ENCODE measurements at regions not wholly inside any gene's neighbourhood (a gene's known extent, or its start where the extent isn't known, plus 50 kb on each side); places are given as distances from the start of the nearest gene placed in this dataset.

- no peaks in the 10 kb centered on the region for H3K4me1 ChIP-seq (ENCODE audit: control insufficient read depth in 1 of 2, insufficient read depth in 2 of 2, low read depth in 1 of 2, low read length in 1 of 2)
- no peaks in the 10 kb centered on the region for H3K27me3 ChIP-seq (ENCODE audit: insufficient read depth)
- no peak overlapping the region for H3K4me2 ChIP-seq
- no peaks in the 10 kb centered on the region; the same call in none of the 2 replicates for H3K79me2 ChIP-seq (ENCODE audit: insufficient read depth)
- H4K20me1 ChIP-seq (ENCODE audit: insufficient read depth) = no peaks in the 10 kb centered on the region
- no peak for TF ChIP-seq ZBTB33 (IDR thresholded peaks at IDR 0.05; ENCODE audit: borderline replicate concordance, low read depth)
- TF ChIP-seq MAX (IDR thresholded peaks at IDR 0.05; ENCODE audit: low read depth) = no peak
- no peak for TF ChIP-seq ELF1 (IDR thresholded peaks at IDR 0.05)
- TF ChIP-seq YY1 (IDR thresholded peaks at IDR 0.05; ENCODE audit: low read depth) = no peak
- no peak for TF ChIP-seq REST (IDR thresholded peaks at IDR 0.05; ENCODE audit: low read depth, low read length)
- TF ChIP-seq JUND (IDR thresholded peaks at IDR 0.05) = no peak
- no peak for TF ChIP-seq RXRA (IDR thresholded peaks at IDR 0.05; ENCODE audit: borderline replicate concordance, low read depth)
- no peaks in the 10 kb centered on the region for H3K9me2 ChIP-seq
- no peak overlapping the region for H3K9ac ChIP-seq
- ChIA-PET POLR2A (no interaction called here), CTCF (no interaction called here)
- no peak overlapping the region for H3K4me3 ChIP-seq (ENCODE audit: low read depth in 2 of 2, low read length in 1 of 2)
- no peak for DNase-seq
- H2AFZ ChIP-seq (ENCODE audit: low read depth) = no peak overlapping the region
- 77% methylated on average over 6 of the region's 6 CpGs for WGBS (ENCODE audit: low lambda C conversion rate)
- H3K9me3 ChIP-seq = no peaks in the 10 kb centered on the region
- H3K36me3 ChIP-seq (replicated peaks in 1 of 2; ENCODE audit: control insufficient read depth in 1 of 2, insufficient read depth in 2 of 2, low read length in 1 of 2) = peaks cover 0 to 5% of the 10 kb centered on the region in 2 experiments
- H3F3A ChIP-seq (replicated peaks; ENCODE audit: insufficient read depth) = peaks cover 11% of the 10 kb centered on the region
- H3K27ac ChIP-seq (ENCODE audit: low read depth in 2 of 2, low read length in 1 of 2) = peak overlapping the region in 1 of 2 experiments; percentile 46; a peak in 2 of 4 replicates
Observed at GRCh38 chr6:21855811-21856455, 262.4 kb downstream of the SOX4 start.

- H3K79me2 ChIP-seq (ENCODE audit: insufficient read depth) = no peaks in the 10 kb centered on the region; the same call in none of the 2 replicates
- no peaks in the 10 kb centered on the region for H3K4me1 ChIP-seq (ENCODE audit: control insufficient read depth in 1 of 2, insufficient read depth in 2 of 2, low read depth in 1 of 2, low read length in 1 of 2)
- H2AFZ ChIP-seq (ENCODE audit: low read depth) = no peak overlapping the region
- H3F3A ChIP-seq (replicated peaks; ENCODE audit: insufficient read depth) = peaks cover 11% of the 10 kb centered on the region
- WGBS (ENCODE audit: low lambda C conversion rate) = 0% methylated on average over 1 of the region's 1 CpG
- no peaks in the 10 kb centered on the region for H3K9me3 ChIP-seq
- H3K9ac ChIP-seq = no peak overlapping the region
- H3K36me3 ChIP-seq (replicated peaks in 1 of 2; ENCODE audit: control insufficient read depth in 1 of 2, insufficient read depth in 2 of 2, low read length in 1 of 2) = peaks cover 0 to 5% of the 10 kb centered on the region in 2 experiments
- ChIA-PET CTCF (no interaction called here), POLR2A (no interaction called here)
- DNase-seq = no peak
- H3K27ac ChIP-seq (ENCODE audit: low read depth in 2 of 2, low read length in 1 of 2) = peak overlapping the region in 1 of 2 experiments; percentile 46; a peak in 2 of 4 replicates
- no peaks in the 10 kb centered on the region for H3K27me3 ChIP-seq (ENCODE audit: insufficient read depth)
- H3K9me2 ChIP-seq = no peaks in the 10 kb centered on the region
- H3K4me3 ChIP-seq (ENCODE audit: low read depth in 2 of 2, low read length in 1 of 2) = no peak overlapping the region
- H3K4me2 ChIP-seq = no peak overlapping the region
- H4K20me1 ChIP-seq (ENCODE audit: insufficient read depth) = no peaks in the 10 kb centered on the region
- TF ChIP-seq FOXJ3 (CRISPR knock-in tag; IDR thresholded peaks at IDR 0.05) (no peak), TCF12 (IDR thresholded peaks at IDR 0.05) (peak; percentile 59; the same call in 1 of the 2 replicates), YY1 (IDR thresholded peaks at IDR 0.05; ENCODE audit: low read depth) (no peak), ELF1 (IDR thresholded peaks at IDR 0.05) (no peak), SMC3 (IDR thresholded peaks at IDR 0.05; ENCODE audit: low read depth, low read length) (no peak), MEF2A (IDR thresholded peaks at IDR 0.05; ENCODE audit: borderline replicate concordance, low read depth) (no peak), NRF1 (IDR thresholded peaks at IDR 0.05; ENCODE audit: low read depth, low read length) (no peak), PBX3 (IDR thresholded peaks at IDR 0.05) (peak; percentile 42; the same call in 1 of the 2 replicates), RAD21 (IDR thresholded peaks at IDR 0.05; ENCODE audit: low read length) (no peak), IRF3 (IDR thresholded peaks at IDR 0.05; ENCODE audit: low read depth, low read length) (no peak), GATA2 (CRISPR knock-in tag; IDR thresholded peaks at IDR 0.05) (no peak)
Observed at GRCh38 chr6:21856456-21856825, 262.9 kb downstream of the SOX4 start.
